ENCODE measurements at regions not wholly inside any gene's neighbourhood (a gene's known extent, or its start where the extent isn't known, plus 50 kb on each side); places are given as distances from the start of the nearest gene placed in this dataset.
"Not testable (repeated sequence)": the region's sequence is repeated elsewhere in the genome, so short reads cannot be mapped to it uniquely, and the experiment has no call there.

DNA sequence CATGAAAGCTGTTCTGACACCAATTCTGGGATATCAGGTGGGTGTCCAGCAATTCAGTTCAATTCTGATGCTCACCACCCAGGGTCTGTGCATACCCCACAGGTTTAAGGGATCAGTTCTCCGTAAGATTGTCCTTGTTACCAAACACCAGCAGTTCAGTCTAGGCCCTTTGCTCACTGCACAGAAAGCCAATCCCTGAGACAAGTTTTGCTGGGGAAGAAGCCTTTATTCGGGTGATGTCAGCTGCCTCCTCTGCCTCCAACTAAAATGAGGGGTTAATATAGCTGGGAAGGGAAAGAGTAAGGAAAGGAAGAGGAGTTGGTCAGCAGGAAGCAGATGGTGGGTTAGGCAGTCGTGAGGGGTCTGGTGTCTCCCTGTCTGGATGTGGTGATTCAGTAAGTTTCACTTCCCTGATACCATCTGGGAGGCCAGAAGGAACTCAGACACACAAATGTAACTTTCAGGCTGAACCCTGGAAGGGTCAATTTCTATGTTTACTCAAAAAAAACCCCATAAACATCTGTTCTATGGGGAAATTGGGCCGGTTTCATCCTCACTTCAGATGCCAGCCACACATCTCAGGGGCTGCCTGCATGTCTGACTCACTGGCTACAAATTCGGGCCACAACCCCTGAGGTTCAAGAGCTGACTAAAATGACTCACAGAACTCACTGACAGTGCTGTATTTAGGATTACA is 83.3 kb upstream of the PGBD5 start:
- DNase-seq = peak; percentile 52

DNA sequence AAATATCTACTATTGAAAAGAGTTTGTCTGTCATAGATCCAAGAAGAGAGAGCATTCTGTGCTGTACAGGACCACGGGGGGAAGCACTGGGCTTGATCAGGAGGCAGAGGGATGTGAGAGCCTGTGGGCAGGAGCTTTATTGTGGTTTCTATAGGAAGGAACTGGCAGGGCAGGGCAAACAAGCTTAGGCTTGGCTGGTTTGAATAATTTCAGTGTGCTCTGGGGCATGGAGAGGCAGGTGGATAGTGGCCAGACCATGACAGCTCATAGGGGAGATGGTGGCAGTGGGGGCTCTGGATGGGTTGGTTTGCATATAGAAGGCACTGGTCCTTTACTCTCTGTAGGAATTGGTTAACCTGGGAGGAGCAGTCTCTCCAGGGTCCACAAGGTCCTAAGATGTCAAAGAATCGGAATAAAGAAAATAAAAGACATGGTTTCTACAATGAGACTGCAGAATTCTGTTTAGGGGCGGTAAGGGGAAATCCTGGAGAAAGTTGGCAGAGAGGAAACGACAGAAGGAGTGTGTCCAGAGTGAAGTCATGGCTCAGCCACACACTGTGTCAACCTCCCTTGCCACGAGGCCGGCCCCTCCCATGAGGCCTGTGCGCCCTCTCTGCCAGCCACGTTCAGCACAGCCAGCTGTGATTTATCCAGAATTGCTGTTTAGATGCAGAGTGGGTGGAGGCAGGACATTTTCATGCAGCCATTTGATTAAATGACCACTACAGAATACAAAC is 81.7 kb upstream of the PGBD5 start:
- no peak for DNase-seq

DNA sequence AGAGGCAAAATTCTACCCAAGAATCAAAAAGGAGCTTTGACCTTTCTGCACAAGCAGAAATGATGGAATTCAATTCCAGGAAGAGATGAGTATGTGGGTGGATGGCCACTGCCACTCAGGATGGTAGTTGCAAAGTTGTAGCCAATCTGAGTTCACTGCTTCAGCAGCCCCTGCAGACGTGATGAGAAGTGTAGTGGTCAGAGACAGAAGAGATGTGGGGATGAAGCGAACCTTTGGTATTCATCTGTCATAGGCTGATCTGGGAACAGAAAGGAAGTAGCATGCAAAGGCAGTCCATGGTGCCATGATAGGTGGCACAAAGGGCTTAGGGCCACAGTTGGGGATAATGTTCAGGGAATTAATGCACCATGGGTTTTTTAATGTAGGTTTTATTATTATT is 81.1 kb upstream of the PGBD5 start:
- no peak for DNase-seq

DNA sequence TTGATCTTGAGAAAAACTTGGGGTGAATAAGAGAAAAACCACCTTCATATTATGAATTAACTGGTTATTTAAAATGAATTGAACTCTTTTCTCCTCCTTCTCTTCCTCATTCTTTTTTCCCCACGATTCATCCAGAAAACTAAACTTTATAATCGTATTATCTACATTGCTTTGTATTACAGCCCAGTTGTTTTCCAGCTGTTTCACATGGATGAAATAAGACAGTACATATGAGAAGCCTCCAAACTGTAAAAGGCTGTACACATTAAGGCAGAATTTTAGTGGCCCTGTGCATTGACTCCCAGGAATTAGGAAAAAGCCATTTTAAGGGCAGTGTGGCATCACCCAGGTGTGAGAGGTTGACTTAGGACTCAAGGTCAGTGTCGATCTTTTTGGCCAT is 80.3 kb upstream of the PGBD5 start:
- DNase-seq = no peak

DNA sequence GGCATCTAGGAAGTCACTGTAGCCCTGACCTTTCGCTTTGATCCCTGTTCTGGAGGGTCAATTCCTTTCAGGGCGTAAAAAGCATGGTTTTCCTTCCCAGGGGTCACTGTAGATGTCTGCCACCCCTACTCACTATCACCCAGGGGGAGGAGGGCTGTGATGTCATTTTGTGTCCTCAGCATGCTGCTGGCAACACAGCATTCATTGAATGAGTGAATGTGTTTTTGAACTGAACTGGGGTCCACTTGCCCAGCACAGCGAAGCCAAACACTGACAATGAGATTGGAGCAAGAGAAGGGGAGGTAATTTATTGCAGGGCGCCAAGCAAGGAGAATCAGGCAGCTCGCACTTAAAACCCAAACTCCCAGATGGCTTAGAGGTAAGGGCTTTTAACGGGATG is 78.2 kb upstream of the PGBD5 start:
- no peak for DNase-seq

DNA sequence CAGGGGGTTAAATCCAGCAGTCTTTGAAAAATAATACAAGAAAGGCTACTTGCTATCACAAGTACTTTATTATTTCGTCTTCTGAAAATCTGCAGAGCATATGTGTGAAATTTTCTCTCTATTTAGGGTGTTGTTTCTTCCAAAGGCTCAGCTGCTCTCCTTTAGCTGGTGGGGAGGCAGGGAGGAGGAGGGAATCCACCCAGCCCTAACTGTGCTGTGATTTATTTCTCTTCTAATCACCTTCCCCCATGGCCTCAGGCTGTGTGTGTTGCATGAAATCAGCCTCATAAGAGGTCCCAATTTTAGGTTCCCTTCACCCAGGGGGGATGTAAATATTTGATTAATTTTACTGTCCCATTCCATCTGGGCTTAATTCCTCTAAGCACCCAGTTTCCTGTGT is 77.6 kb upstream of the PGBD5 start:
- DNase-seq = no peak

DNA sequence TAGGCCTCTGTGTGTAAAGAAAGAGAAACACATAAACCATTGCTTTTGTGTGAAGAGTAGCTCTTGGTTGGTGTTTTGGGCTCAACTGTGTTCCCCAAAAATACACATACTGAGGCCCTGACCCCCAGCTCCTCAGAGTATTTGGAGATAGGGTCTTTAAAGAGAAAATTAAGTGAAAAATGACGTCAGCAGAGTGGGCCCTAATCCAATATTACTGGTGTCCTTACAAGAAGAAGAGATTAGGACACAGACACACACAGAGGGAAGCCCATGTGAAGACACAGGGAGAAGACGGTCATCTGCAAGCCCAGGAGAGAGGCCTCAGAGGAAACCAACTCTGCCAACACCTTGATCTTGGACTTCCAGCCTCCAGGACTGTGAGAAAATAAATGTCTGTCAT is 76.9 kb upstream of the PGBD5 start:
- DNase-seq = no peak

DNA sequence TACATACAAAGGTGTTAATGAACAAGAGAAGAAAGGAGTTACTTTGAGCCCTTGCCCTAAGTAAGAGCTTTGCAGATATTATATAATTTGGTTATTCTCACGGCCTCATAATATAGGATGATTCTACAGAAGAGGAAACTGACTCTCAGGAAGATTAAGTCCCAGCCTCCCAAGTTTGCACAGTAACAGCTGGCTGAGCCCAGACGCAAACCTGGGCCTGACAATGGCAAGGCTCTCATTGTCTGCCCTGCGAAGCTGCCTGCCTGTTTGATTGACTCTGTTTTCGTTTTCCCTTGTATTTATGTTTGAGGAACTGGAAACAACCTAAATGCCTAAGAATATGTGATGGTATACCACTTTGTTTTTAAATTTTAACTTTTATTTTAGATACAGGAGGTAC is 76.2 kb upstream of the PGBD5 start:
- no peak for DNase-seq

DNA sequence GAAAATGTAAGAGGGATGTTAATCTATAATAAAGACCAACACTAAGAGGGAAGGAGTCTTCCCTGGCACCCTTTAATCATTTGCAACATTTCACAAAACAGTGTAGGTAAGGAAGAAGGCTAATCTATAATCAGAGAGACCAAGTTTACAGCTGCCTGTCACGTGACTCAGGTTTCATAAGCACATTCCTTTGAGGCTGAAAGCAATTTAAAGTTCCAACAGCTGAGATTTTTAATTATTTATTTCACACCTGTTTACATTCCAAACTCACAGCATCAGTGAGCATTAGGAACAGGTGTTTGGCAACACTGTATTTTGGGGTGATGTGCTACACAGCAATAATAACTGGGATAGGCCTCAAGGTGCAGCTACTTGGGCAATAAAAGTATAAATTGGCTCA is 75.7 kb upstream of the PGBD5 start:
- DNase-seq = no peak

DNA sequence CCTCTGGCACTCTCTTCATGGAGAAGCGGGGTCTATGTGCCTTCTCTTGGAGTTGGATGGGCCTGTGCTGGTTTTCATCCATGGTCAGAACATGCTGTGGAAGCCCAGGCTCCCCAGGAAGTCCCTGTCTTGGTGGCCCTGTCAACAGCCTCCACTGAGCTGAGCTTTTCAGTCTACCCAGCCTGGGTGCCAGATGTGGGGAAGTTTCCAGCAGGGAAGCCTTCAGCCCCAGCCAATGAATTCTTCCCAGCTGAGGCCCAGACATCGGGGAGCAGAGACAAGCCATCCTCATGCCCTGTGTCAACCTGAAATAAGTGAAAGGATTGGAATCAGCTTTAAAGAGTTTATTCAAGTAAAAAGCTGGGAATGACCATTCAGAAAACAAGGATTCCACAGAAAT is 75.1 kb upstream of the PGBD5 start:
- no peak for DNase-seq

DNA sequence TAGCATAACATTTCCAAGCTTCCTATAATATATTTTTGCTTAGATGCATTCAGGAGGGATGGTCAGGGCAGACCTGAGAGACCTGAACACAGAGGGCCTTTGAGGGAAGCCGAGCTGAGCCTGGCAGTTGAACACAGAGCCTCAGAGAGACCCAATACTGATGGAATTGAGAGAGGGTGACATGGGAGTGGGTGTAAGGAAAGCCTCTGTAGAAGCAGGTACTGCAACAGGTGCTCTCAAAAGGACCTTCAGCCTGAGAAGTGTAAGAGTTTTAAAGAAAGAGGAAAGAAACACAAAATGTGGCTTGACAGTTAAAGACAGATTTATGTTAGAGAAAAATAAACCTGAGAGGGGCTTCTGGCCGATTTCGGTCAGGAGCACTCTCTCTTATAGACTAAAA is 73.9 kb upstream of the PGBD5 start:
- no peak for DNase-seq

DNA sequence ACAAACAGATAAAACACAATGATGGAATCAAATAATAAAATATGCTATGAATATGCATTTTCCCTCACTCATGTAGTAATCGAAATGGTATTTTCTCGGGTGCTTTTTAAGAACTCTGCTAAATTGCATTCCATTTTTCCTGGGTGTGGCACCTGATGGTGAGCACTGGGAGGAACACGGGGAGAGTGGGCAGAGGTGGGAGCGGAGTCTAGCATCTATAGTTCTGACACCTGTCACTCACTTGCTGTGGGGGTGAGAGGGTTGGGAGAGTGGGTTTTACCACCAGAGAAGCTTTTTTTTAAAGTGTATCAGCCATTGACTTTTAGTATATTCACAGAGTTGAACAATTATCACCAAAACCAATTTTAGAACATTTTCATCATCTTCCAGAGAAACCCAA is 73.4 kb upstream of the PGBD5 start:
- no peak for DNase-seq

DNA sequence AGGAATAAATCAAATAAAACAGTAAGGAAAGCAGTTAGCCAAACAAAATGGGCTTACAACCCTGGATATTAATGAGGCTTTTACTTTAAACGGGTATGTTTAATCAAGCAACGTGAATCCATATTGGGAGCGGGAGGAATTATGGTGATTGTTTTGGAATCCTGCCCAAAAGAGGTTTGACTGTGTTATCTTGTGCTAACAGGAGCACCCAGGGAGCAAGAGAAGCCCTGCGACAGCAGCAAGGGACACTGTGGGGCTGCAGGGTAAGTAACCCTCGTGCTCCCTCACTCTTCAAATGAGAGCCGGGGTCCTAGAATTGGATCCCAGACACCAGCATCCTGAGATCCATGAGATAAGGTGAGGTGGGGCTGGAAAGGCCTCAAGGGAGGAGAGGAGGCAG is 72.6 kb upstream of the PGBD5 start:
- no peak for DNase-seq

DNA sequence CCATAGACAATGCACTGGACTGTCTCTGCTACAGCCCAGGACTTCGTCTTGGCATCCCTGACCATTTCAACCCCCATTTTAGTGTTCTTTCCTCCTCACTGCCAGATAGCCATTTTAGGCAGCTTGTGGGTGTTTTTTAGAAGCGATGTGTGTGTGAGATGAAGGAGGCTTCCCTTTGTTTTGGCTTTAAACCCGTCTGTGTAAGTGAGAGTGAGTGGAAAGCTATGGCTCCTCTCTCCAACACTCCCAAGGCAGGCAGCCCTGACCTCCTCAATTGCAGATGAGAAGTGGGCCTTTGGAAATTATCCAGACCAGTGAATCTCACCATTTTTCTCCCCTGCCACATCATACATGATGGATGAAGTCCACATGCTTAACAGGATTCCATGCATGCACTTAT is 70.3 kb upstream of the PGBD5 start:
- no peak for DNase-seq

DNA sequence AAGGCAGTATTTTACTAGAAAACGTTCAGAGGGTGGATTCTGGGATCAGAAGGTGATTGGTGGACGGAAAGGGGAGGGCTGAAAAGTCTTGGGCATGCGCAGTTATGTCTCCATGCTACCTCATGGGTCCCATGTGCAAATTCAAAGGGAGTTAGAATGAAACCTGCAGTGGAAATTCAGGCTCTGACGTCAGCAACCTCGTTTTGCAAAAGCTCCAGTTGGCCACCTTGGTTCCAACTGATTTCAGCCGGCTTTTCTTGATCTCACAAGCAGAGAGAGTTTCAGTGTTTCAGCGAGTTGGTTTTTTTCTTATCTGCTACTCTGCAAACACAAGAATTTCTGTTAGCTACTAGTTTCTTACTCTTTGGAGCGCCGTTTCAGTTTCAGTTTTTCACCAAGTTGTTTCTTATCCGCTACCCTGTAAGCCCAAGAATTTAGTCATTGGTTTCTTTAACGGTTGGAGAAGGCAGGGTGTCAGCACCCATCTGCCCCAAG is 69.8 kb upstream of the PGBD5 start:
- no peak for DNase-seq

DNA sequence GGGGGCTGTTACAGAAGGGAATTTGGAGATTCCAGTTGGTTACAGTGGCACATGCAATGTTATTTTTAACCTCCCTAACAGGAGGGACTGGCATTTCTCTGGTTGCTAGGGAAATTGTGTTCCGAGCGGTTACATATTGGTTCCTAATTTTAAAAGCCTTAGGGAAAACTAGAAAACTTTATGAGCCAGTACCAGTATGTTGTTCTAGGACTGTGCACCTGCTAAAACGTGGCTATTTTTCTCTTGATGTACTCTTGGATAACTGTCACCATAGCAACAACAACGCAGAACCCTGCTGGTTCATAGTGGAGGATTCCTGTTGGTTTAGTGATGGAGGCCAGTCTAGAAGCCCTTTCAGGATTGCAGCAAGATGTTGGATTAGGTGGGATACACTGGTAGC is 68.9 kb upstream of the PGBD5 start:
- DNase-seq = no peak

DNA sequence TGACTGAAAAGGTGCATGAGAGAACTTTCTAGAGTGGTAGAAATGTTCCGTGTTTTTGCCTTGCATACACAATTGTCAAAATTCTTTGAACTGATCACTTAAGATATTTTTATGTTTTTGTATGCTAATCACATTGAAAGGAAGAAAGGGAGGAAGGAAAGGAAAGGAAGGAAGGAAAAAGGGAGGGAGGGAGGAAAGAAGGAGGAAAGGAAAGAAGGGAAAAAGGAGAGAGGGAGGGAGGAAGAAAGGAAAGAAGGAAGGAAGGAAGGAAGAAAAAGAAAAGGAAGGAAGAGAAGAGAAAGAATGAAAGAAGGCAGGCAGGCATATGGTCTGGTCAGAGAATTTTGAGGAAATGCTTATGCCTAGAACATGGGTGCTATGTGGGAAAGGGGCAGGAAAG is 68.4 kb upstream of the PGBD5 start:
- DNase-seq = no peak

DNA sequence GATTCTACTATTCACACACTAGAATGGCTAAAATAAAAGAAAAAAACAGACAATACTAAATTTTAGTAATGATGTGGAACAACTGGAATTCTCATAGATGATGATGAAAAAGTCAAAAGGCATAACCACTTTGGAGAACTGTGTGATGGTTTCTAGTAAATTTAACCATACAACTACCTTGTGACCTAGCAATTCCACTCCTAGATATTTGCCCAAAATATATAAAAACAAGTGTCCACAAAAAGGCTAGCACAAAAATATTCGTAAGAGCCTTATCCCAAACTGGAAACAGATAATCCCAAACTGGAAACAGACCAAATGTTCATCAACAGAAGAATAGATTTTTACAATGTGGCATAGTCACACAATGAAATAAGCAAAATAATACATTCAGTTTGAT is 67.9 kb upstream of the PGBD5 start:
- no peak for DNase-seq

DNA sequence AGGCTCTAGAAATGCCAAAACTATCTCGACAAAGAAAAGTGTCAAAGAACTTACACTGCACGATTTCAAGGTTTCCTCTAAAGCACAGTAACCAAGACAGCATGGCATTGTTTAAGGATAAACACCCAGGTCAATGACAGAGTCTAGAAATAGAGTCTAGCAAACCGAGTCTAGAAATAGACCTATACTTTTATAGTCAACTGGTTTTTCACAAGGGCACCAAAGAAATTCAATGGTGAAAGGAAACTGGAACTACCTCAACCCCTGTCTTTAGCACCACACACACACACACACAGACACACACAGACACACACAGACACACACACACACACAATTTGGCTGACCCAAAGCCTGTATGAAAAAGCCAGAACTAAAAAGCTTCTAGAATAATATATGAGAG is 67.1 kb upstream of the PGBD5 start:
- DNase-seq = no peak

DNA sequence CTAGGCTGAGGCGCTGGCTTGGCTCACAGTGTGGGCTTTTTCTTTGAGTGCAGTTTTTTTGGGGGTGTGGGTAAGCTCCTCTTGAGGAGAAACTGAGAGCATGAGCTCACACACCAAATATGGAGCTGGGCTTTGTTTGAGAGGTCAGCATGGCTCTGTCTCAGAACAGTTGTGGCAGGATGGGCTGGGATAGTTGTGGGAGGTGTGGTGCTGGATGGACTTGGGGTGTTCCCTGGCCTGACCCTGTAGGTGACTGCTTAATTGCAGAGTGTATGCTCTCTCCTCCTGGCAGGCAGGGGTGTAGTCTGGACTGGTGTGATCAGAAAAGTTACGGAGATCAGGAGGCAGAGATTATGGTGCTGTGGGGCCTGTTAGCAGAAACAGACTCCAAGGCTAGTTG is 64.3 kb upstream of the PGBD5 start:
- no peak for DNase-seq

DNA sequence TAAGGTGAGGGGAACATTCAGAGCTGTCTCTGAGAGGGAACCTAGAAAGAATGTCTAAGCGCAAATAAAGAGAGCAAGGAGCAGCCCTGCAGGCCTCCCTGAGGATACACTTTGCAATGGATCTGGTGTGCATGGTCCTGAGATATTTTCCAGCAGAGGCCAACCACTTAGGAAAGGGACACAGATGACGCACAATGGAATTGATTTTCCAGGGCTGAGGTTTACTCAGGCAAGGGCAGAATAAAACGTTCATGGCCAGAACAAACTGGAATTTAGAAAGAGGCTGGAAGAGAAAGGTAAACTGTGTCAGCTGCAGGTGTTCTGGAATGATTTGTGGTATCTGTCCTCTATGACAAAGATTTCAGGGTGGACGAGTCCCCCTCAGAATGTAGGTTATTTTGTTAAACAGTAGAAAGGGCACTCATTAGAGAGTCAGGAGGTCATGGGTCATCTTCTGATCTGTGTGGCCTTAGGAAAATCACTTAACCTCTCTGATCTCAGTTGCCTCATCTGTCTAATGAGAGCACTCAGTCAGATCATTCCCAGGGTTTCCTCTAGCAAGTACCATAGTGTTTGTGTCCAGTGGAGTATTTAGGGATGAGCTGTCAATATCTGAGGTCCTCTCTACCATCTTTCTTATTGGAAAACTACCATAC is 61.8 kb upstream of the PGBD5 start:
- DNase-seq = no peak

DNA sequence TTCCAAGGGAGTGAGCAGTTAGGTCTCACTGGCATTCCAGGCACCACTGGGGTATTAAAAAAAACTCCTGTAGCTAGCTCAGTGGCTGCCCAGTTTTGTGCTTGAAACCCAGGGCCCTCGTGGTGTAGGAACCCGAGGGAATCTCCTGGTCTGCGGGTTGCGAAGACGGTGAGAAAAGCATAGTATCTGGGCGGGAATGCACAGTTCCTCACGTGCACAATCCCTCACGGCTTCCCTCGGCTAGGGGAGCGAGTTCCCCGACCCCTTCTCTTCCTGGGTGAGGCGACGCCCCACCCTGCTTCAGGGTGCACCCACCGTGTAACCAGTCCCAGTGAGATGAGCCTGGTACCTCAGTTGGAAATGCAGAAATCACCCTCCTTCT is 50.5 kb upstream of the PGBD5 start:
- no peak for DNase-seq

DNA sequence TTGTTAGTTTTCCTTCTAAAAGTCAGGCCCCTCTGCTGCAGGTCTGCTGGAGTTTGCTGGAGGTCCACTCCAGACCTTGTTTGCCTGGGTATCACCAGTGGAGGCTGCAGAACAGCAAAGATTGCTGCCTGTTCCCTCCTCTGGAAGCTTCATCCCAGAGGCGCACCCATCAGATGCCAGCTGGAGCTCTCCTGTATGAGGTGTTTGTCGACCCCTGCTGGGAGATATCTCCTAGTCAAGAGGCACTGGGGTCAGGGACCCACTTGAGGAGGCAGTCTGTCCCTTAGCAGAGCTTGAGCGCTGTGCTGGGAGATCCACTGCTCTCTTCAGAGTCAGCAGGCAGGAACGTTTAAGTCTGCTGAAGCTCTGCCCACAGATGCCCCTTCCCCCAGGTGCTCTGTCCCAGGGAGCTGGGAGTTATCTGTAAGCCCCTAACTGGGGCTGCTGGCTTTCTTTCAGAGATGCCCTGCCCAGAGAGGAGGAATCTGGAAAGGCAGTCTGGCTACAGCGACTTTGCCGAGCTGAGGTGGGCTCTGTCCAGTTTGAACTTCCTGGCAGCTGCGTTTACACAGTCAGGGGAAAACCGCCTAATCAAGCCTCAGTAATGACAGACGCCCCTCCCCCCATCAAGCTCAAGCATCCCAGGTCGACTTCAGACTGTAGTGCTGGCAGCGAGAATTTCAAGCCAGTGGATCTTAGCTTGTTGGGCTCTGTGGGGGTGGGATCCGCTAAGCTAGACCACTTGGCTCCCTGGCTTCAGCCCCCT is 49.9 kb upstream of the PGBD5 start:
- DNase-seq = not testable (repeated sequence)

Data from T1000 (cell line).